Stimulated activated CD4-positive, alpha-beta T cell treated with anti-CD3 and anti-CD28 coated beads, TNF-alpha, amount 100 ng/mL, for 4 hours (primary cell): ENCODE measurements at regions not wholly inside any gene's neighbourhood (a gene's known extent, or its start where the extent isn't known, plus 50 kb on each side); places are given as distances from the start of the nearest gene placed in this dataset.

ENCODE experiments used
- DNase-seq, 3 experiments: peaks; one replicate each; pipeline ENCODE4 v3.0.0-alpha.2; 2020; ENCODE audit warnings: low read depth in 3 of 3

- no peak for DNase-seq
These were observed 1948.4 kb downstream of the C4orf33 start for GRCh38 chr4:131044368-131044767.

- DNase-seq: no peak
These were observed 1950.9 kb downstream of the C4orf33 start for GRCh38 chr4:131046821-131047220.

- no peak for DNase-seq
These were observed 1956.7 kb downstream of the C4orf33 start for GRCh38 chr4:131052646-131053045.

- DNase-seq: no peak
These were observed 1958.6 kb downstream of the C4orf33 start for GRCh38 chr4:131054489-131055019.

- no peak for DNase-seq
These were observed 1965.8 kb downstream of the C4orf33 start for GRCh38 chr4:131061734-131062133.

- no peak for DNase-seq
These were observed 1967.9 kb downstream of the C4orf33 start for GRCh38 chr4:131063878-131064277.

GRCh38 chr4:131081069-131081468 is 1985.1 kb downstream of the C4orf33 start:
- no peak for DNase-seq

- DNase-seq: no peak
These were observed 1989.0 kb downstream of the C4orf33 start for GRCh38 chr4:131084997-131085396.

- DNase-seq: no peak
These were observed 1995.9 kb downstream of the C4orf33 start for GRCh38 chr4:131091896-131092295.

GRCh38 chr4:131093303-131093702 is 1997.4 kb downstream of the C4orf33 start:
- DNase-seq: no peak

- DNase-seq: no peak
These were observed 2003.0 kb downstream of the C4orf33 start for GRCh38 chr4:131098976-131099375.

GRCh38 chr4:131113273-131113672 is 2017.3 kb downstream of the C4orf33 start:
- no peak for DNase-seq

- no peak for DNase-seq
These were observed 2017.8 kb downstream of the C4orf33 start for GRCh38 chr4:131113704-131114103.

- DNase-seq: no peak
These were observed 2023.7 kb downstream of the C4orf33 start for GRCh38 chr4:131119661-131120060.

GRCh38 chr4:131137196-131137595 is 2011.9 kb upstream of the PCDH10 start:
- no peak for DNase-seq

GRCh38 chr4:131159261-131159660 is 1989.8 kb upstream of the PCDH10 start:
- no peak for DNase-seq

- no peak for DNase-seq
These were observed 1956.8 kb upstream of the PCDH10 start for GRCh38 chr4:131192318-131192717.

GRCh38 chr4:131207589-131207988 is 1941.5 kb upstream of the PCDH10 start:
- no peak for DNase-seq

GRCh38 chr4:131248314-131248713 is 1900.8 kb upstream of the PCDH10 start:
- DNase-seq: no peak

- no peak for DNase-seq
These were observed 1897.8 kb upstream of the PCDH10 start for GRCh38 chr4:131251321-131251720.

GRCh38 chr4:131257241-131257640 is 1891.9 kb upstream of the PCDH10 start:
- DNase-seq: no peak

- no peak for DNase-seq
These were observed 1890.7 kb upstream of the PCDH10 start for GRCh38 chr4:131258361-131258760.

- no peak for DNase-seq
These were observed 1860.7 kb upstream of the PCDH10 start for GRCh38 chr4:131288441-131288840.

GRCh38 chr4:131296192-131296591 is 1852.9 kb upstream of the PCDH10 start:
- no peak for DNase-seq
